ENCODE measurements at regions not wholly inside any gene's neighbourhood (a gene's known extent, or its start where the extent isn't known, plus 50 kb on each side); places are given as distances from the start of the nearest gene placed in this dataset.
A peak's percentile ranks its signal among the peaks of the same experiment; 100 is the strongest.

- in situ Hi-C loops (cut with HindIII; ENCODE audit: low sequenced_read_pairs) = no loop called here
Observed at GRCh38 chr11:23227078-23227445, 366.8 kb upstream of the CCDC179 start.

GRCh38 chr11:23232652-23233051 is 372.4 kb upstream of the CCDC179 start:
- in situ Hi-C loops (cut with HindIII; ENCODE audit: low sequenced_read_pairs) = no loop called here
- TF ChIP-seq CTCF (IDR thresholded peaks at IDR 0.05; ENCODE audit: low read depth, low read length) = no peak
- no peak overlapping the region for H3K4me3 ChIP-seq (ENCODE audit: low read depth, low read length)
- no peak for DNase-seq (ENCODE audit: low read depth, low spot score)

More at GRCh38 chr11:23227078-23227445, 366.8 kb upstream of the CCDC179 start:
- no peak for TF ChIP-seq CTCF (IDR thresholded peaks at IDR 0.05; ENCODE audit: low read depth, low read length)
- no peak for DNase-seq (ENCODE audit: low read depth, low spot score)
- no peak overlapping the region for H3K4me3 ChIP-seq (ENCODE audit: low read depth, low read length)

- in situ Hi-C loops (cut with HindIII; ENCODE audit: low sequenced_read_pairs) = no loop called here
Observed at GRCh38 chr11:23233075-23233474, 372.8 kb upstream of the CCDC179 start.

GRCh38 chr11:23236826-23237555 is 376.7 kb upstream of the CCDC179 start:
- in situ Hi-C loops (cut with HindIII; ENCODE audit: low sequenced_read_pairs) = no loop called here
- no peak for TF ChIP-seq CTCF (IDR thresholded peaks at IDR 0.05; ENCODE audit: low read depth, low read length)
- no peak for DNase-seq (ENCODE audit: low read depth, low spot score)
- H3K4me3 ChIP-seq (ENCODE audit: low read depth, low read length) = no peak overlapping the region

More at GRCh38 chr11:23233075-23233474, 372.8 kb upstream of the CCDC179 start:
- DNase-seq (ENCODE audit: low read depth, low spot score) = peak; percentile 68
- TF ChIP-seq CTCF (IDR thresholded peaks at IDR 0.05; ENCODE audit: low read depth, low read length) = no peak
- no peak overlapping the region for H3K4me3 ChIP-seq (ENCODE audit: low read depth, low read length)

GRCh38 chr11:23252426-23252825 is 392.2 kb upstream of the CCDC179 start:
- H3K4me3 ChIP-seq (ENCODE audit: low read depth, low read length) = no peak overlapping the region
- in situ Hi-C loops (cut with HindIII; ENCODE audit: low sequenced_read_pairs) = no loop called here
- no peak for TF ChIP-seq CTCF (IDR thresholded peaks at IDR 0.05; ENCODE audit: low read depth, low read length)
- DNase-seq (ENCODE audit: low read depth, low spot score) = no peak

- no peak overlapping the region for H3K4me3 ChIP-seq (ENCODE audit: low read depth, low read length)
- no peak for TF ChIP-seq CTCF (IDR thresholded peaks at IDR 0.05; ENCODE audit: low read depth, low read length)
- DNase-seq (ENCODE audit: low read depth, low spot score) = no peak
- in situ Hi-C loops (cut with HindIII; ENCODE audit: low sequenced_read_pairs) = no loop called here
Observed at GRCh38 chr11:23257088-23257487, 396.8 kb upstream of the CCDC179 start.
